ENCODE measurements at regions not wholly inside any gene's neighbourhood (a gene's known extent, or its start where the extent isn't known, plus 50 kb on each side); places are given as distances from the start of the nearest gene placed in this dataset.

DNA sequence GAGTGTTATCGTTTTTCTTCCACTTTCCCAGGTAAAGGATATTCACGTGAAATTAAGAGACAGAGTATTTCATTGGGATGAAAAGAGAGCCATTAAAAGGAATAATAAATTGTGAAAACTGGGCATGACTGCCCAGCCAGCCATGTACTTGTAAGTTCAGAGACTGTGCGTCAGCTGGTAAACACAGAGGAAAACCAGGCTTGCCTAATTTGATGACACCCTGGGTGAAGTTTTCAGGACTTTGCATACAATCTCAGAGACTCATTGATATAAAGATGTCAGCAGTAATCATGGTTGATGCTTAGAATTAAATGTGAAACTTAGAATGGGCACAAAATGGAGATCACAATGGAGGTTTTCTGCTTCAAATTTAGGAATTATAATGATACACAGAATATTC lies 153.5 kb upstream of the ZEB2 start:
- Histone ChIP-seq H3K9me3 (no peaks in the 10 kb centered on the region), H3K27me3 (no peaks in the 10 kb centered on the region), H3K27ac (no peak overlapping the region), H3K4me1 (ENCODE audit: control insufficient read depth in 1 of 2, insufficient read depth in 1 of 2, low read depth in 1 of 2, low read length in 1 of 2) (peaks cover 14% of the 10 kb centered on the region in 2 experiments), H3K36me3 (no peaks in the 10 kb centered on the region), H3K4me3 (ENCODE audit: low read depth in 1 of 2, low read length in 1 of 2) (no peak overlapping the region)
- no peak for TF ChIP-seq CTCF (IDR thresholded peaks at IDR 0.05)

DNA sequence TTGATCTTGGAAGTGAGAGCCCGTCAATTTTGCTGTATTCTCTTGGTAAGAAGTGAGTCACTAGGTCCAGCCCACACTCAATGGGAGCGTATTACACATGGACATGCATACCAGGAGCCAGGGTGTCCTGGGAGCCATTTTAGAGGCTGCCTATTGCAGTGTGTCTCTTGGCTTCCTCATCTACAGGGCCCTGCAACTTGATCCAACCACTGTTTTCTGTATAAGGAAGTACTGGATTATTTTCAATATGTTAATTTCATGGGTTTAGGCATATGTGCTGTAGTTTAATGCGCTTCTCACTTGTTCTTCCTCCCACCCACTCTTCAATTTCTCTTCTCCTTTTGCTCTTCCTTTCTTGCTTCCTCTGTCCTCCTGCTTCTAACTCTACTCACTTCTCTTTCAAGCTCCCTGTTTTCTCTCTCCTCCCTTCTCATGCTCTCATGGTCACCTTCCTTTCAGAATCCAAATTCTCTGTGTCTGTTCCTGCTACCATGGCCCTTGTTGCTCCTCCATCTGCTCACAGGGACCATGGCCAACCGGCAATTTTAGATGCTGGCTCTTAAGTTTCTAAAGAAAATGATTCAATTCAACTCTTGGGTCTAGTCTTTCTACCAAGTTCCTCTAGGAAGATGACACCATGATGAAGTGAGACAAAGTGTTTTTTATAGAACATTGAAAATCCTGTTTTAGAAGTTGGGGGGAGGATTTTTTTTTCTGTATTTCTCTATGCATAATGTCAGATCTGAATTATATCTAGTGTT lies 152.0 kb upstream of the ZEB2 start:
- Histone ChIP-seq H3K4me3 (ENCODE audit: low read depth in 1 of 2, low read length in 1 of 2) (no peak overlapping the region), H3K4me1 (ENCODE audit: control insufficient read depth in 1 of 2, insufficient read depth in 1 of 2, low read depth in 1 of 2, low read length in 1 of 2) (peaks cover 14 to 15% of the 10 kb centered on the region in 2 experiments), H3K9me3 (no peaks in the 10 kb centered on the region), H3K27ac (peak overlapping the region; percentile 77), H3K36me3 (no peaks in the 10 kb centered on the region), H3K27me3 (no peaks in the 10 kb centered on the region)
- TF ChIP-seq CTCF (IDR thresholded peaks at IDR 0.05): no peak

GRCh38 chr2:144670738-144671137 lies 150.8 kb upstream of the ZEB2 start:
- Histone ChIP-seq H3K27ac (peak overlapping the region; percentile 77), H3K4me3 (ENCODE audit: low read depth in 1 of 2, low read length in 1 of 2) (no peak overlapping the region), H3K9me3 (no peaks in the 10 kb centered on the region), H3K4me1 (ENCODE audit: control insufficient read depth in 1 of 2, insufficient read depth in 1 of 2, low read depth in 1 of 2, low read length in 1 of 2) (peaks cover 26% of the 10 kb centered on the region in 2 experiments), H3K27me3 (no peaks in the 10 kb centered on the region), H3K36me3 (no peaks in the 10 kb centered on the region)
- TF ChIP-seq CTCF (IDR thresholded peaks at IDR 0.05): no peak

DNA sequence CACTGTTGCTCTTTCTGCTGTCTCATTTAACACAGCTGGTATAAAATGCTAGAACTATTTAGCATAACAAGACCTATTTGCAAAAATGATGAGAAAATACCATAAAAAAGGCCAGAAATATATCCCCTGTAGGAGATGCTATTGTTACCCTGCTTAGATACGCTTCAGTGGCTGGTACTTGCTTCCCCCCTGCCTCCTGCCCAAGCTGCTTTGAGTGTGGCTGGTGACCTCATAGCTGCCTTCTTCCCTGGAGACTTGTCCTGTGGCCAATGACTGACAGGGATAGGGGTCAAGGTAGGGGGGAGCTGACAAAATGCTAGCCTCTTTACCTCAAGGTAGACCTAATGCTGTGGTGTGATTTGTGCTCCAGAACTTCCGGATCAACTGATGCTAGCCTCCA lies 150.2 kb upstream of the ZEB2 start:
- Histone ChIP-seq H3K36me3 (no peaks in the 10 kb centered on the region), H3K27me3 (no peaks in the 10 kb centered on the region), H3K27ac (no peak overlapping the region), H3K4me1 (ENCODE audit: control insufficient read depth in 1 of 2, insufficient read depth in 1 of 2, low read depth in 1 of 2, low read length in 1 of 2) (peaks cover 31 to 32% of the 10 kb centered on the region in 2 experiments), H3K4me3 (ENCODE audit: low read depth in 1 of 2, low read length in 1 of 2) (no peak overlapping the region), H3K9me3 (no peaks in the 10 kb centered on the region)
- no peak for TF ChIP-seq CTCF (IDR thresholded peaks at IDR 0.05)

DNA sequence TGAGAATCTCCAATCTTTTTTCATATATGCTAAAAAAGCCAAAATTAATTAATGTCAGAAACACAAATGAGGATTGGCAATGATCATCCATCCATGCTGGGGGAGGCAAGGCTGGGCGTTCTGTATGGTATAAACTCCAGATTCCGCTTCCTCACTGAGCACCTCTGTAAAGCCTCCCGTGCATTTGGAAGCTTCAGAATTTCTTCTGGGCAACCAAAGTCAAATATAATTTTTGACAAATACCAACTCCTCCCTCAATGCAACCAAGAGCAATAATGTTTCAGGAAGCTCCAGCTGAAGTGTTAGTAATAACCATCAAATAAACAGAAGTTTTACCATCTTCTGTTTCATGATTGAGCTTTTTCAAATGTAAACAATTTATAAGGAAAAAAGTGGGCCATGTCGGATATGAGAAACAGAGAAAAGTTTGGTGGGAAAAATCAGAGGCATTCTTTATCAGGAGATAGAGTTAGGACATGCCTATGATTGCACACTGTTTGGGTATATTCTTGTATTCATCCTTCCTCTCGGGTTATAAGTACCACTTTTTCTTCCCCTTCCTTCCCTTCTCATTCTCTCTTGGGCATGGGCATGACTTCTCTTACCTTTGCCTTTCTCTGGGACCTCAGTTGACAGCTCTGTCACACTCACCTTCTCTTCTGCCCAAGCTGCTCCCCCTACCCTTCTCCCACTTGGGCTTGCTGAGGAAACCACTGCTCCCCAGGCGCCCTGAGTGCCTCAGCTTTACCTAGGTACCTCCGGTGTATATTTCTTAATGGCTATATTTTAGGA lies 149.5 kb upstream of the ZEB2 start:
- Histone ChIP-seq H3K4me1 (ENCODE audit: control insufficient read depth in 1 of 2, insufficient read depth in 1 of 2, low read depth in 1 of 2, low read length in 1 of 2) (peaks cover 37 to 39% of the 10 kb centered on the region in 2 experiments), H3K27ac (no peak overlapping the region)
- no peak for TF ChIP-seq CTCF (IDR thresholded peaks at IDR 0.05)

More for the DNA sequence above, 149.5 kb upstream of the ZEB2 start:
- Histone ChIP-seq H3K4me3 (ENCODE audit: low read depth in 1 of 2, low read length in 1 of 2) (no peak overlapping the region), H3K36me3 (no peaks in the 10 kb centered on the region), H3K9me3 (no peaks in the 10 kb centered on the region), H3K27me3 (no peaks in the 10 kb centered on the region)

Measured in neutrophil (primary cell).